Astrocyte of the cerebellum (primary cell): ENCODE measurements at regions not wholly inside any gene's neighbourhood (a gene's known extent, or its start where the extent isn't known, plus 50 kb on each side); places are given as distances from the start of the nearest gene placed in this dataset.

Experiments used
- DNase-seq: peaks from one replicate; pipeline ENCODE4 v3.0.0-alpha.2; 2011; ENCODE audit warnings: low read depth
- H3K4me3 ChIP-seq: 2 replicates; pipeline ENCODE4 v1.5.1; 2011; ENCODE audit warnings: mild to moderate bottlenecking, low read depth, low read length, moderate library complexity
- in situ Hi-C: cut with HindIII; loops from 2 replicates; pipeline ENCODE4 v1.10.0; 2017; ENCODE audit warnings: low sequenced_read_pairs
- TF ChIP-seq, protein P1 (sequence below): IDR thresholded peaks from 2 replicates; pipeline ENCODE4 v1.5.1; 2012; ENCODE audit warnings: low read length, low read depth, moderate library complexity, mild to moderate bottlenecking; ENCODE audit errors: missing control alignments

DNA sequence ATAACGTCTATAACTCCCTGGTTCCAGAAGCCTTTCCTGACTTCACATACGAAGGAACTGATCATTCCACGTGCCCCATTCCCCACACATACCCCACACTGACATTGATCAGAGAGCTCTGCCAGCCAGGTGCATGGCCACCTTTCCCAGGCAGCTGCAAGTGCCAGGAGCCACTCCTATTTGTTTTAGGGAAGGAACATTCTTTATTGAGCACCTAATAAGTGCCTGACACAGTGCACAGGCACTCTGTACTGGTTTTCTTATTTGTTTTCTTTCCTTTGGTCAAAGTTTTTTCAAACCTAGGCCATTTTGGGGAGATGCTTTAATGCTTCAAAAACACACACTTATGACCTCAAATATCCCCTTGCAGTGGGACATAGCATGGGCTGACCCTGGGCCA is 50.0 kb downstream of the PITPNM2 start:
- in situ Hi-C loops, result loop anchor here (5.0 kb wide), 1 partner anchor 44 kb away; no protein-coding TSS in a partner anchor
- DNase-seq, result no peak
- no peak overlapping the region for H3K4me3 ChIP-seq
- TF ChIP-seq, protein P1, sequence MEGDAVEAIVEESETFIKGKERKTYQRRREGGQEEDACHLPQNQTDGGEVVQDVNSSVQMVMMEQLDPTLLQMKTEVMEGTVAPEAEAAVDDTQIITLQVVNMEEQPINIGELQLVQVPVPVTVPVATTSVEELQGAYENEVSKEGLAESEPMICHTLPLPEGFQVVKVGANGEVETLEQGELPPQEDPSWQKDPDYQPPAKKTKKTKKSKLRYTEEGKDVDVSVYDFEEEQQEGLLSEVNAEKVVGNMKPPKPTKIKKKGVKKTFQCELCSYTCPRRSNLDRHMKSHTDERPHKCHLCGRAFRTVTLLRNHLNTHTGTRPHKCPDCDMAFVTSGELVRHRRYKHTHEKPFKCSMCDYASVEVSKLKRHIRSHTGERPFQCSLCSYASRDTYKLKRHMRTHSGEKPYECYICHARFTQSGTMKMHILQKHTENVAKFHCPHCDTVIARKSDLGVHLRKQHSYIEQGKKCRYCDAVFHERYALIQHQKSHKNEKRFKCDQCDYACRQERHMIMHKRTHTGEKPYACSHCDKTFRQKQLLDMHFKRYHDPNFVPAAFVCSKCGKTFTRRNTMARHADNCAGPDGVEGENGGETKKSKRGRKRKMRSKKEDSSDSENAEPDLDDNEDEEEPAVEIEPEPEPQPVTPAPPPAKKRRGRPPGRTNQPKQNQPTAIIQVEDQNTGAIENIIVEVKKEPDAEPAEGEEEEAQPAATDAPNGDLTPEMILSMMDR, result no peak

DNA sequence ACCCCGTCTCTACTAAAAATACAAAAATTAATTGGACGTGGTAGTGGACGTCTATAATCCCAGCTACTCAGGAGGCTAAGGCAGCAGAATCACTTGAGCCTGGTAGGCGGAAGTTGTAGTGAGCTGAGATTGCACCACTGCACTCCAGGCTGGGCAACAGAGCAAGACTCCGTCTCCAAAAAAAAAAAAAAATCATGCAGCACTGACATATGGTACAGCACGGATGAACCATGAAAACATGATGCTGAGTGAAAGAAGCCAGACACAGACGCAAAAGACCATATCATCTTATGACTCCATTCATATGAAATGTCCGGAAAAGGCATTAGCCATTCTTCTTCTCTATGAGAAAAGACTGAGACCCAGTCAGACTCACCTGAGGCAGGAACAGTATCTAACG is 50.4 kb downstream of the PITPNM2 start:
- in situ Hi-C loops, result loop anchor here (5.0 kb wide), 1 partner anchor 43 kb away; no protein-coding TSS in a partner anchor
- TF ChIP-seq, protein P1, result no peak
- no peak overlapping the region for H3K4me3 ChIP-seq
- no peak for DNase-seq

GRCh38 chr12:123099560-123100192 is 51.2 kb downstream of the PITPNM2 start:
- in situ Hi-C loops, result loop anchor here (5.0 kb wide), 1 partner anchor 42 kb away; no protein-coding TSS in a partner anchor

GRCh38 chr12:123098780-123099179 is 52.1 kb downstream of the PITPNM2 start:
- no peak for DNase-seq
- TF ChIP-seq, protein P1, result no peak
- in situ Hi-C loops, result no loop called here
- no peak overlapping the region for H3K4me3 ChIP-seq

More at GRCh38 chr12:123099560-123100192, 51.2 kb downstream of the PITPNM2 start:
- TF ChIP-seq, protein P1, result no peak
- H3K4me3 ChIP-seq, result no peak overlapping the region
- DNase-seq, result no peak

DNA sequence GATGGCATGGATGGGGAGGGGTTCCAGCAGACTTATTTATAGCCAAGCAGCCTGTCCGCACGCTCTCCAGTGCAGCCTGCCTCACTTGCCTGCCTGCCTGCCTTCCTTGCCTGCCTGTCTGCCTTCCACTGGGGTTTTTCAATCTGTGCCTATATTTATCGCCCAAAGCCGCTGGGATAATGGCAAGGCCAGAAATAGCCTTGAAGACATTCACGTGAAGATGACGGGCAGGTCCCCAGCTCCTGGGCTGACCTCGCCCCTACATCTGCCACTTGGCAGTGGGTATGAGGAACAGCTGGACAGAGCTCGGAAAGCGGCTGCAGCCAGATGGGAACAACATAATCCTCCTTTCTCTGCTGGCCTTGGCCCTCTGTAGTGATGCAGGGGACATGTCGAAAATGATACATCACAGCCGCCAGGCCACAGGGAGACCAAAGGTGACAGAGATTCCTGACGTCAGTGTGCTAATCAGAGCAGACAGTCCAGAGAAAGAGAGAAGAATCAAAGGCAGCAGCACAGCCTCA is 53.3 kb downstream of the PITPNM2 start:
- in situ Hi-C loops, result no loop called here
- TF ChIP-seq, protein P1, result no peak
- no peak overlapping the region for H3K4me3 ChIP-seq
- DNase-seq, result no peak

DNA sequence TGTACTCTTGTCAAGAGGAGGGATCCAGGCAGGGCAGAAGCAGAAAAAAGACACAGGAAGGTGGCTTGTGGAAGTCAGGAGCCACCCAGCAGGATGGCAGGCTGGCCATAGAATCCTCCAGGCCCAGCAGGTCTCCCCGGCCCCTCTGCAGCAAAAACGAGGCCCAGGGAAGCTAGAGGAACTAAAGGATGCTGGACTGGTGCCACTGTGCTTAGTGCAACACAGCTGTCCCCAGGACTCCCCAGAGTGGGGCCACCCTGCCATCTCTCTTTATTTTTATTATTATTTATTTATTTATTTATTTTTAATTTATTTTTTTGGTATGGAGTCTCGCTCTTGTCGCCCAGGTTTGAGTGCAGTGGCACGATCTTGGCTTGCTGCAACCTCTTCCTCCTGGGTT is 54.1 kb downstream of the PITPNM2 start:
- no peak overlapping the region for H3K4me3 ChIP-seq
- TF ChIP-seq, protein P1, result no peak
- in situ Hi-C loops, result no loop called here
- DNase-seq, result no peak
